GM19452 (cell line): ENCODE measurements at regions not wholly inside any gene's neighbourhood (a gene's known extent, or its start where the extent isn't known, plus 50 kb on each side); places are given as distances from the start of the nearest gene placed in this dataset.

Source experiments
- ATAC-seq: cut with Tn5 transposase; IDR thresholded peaks from one replicate; pipeline ENCODE4 v1.9.1; 2021; ENCODE audit not compliant: unreplicated experiment

GRCh38 chr9:118836891-118837290, 532.3 kb downstream of the BRINP1 start:
- no peak for ATAC-seq

DNA sequence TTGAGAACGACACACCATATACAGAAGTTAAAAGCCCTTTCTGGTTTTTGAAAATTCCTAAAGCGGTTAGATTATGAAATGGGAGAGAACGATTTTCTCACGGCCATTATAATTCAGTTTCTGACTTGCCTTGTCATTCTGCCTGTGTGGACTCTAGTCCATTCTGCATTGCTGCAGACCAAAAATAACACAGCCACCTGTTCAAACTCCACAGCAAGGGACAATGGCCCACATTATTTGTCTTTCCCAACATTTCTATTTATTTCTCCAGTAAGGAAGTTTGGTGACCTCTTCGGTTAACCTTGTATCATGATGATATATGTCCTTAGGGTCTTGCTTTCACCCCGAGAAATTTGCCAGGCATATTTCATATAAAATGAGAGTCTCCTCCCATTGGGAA, 497.7 kb downstream of the BRINP1 start:
- ATAC-seq = no peak

- ATAC-seq = no peak
These were observed 486.6 kb downstream of the BRINP1 start for GRCh38 chr9:118882684-118883083.

GRCh38 chr9:118883411-118883810, 485.8 kb downstream of the BRINP1 start:
- no peak for ATAC-seq

- no peak for ATAC-seq
These were observed 478.0 kb downstream of the BRINP1 start for GRCh38 chr9:118891213-118891612.

GRCh38 chr9:118896324-118897000, 472.8 kb downstream of the BRINP1 start:
- ATAC-seq = no peak

- ATAC-seq = no peak
These were observed 451.1 kb downstream of the BRINP1 start for GRCh38 chr9:118918180-118918579.

DNA sequence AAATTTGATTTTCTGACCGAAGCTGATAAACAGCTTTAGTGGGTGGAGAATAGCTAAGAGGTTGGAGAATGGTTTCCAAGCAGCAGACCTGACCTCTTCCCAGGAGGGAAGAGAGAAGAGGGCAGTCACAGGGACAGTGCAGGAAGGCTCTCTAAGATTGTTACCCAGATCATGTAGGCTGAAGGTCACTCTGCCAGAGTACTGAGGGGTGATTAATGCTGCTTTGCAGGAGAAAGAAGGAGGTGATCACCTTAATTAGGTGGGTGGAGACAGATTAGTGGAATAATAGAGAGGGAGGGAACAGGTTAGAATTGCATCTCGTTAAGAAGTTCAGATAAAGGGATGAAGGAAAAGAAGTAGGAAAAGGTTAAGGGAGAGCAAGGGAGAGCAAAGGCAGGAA, 440.5 kb downstream of the BRINP1 start:
- no peak for ATAC-seq

GRCh38 chr9:118929287-118929686, 439.9 kb downstream of the BRINP1 start:
- ATAC-seq = no peak

- ATAC-seq = no peak
These were observed 437.3 kb downstream of the BRINP1 start for GRCh38 chr9:118931941-118932340.

GRCh38 chr9:118938581-118938980, 430.7 kb downstream of the BRINP1 start:
- no peak for ATAC-seq

DNA sequence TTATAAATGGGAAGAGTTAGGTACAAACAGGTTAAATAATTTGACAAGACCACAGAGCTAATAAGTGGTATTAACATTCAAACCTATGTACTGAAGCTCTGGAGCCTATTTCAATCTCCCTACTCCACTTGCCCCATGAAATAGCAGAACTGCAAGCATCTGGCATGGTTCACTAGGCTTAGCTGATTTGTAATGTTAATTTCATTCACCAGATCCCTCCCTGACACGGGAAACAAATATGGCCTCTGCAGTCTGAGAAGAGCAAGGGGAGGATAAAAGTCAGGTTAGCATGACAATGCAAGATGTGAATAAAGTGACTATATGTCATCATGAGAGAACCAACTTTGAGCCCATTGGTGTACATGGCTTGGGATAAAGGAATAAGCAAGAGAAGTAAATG, 428.8 kb downstream of the BRINP1 start:
- ATAC-seq = no peak

- ATAC-seq = no peak
These were observed 422.6 kb downstream of the BRINP1 start for GRCh38 chr9:118946669-118947068.

GRCh38 chr9:118954857-118955256, 414.4 kb downstream of the BRINP1 start:
- ATAC-seq = no peak

- ATAC-seq = no peak
These were observed 411.6 kb downstream of the BRINP1 start for GRCh38 chr9:118957585-118957984.

DNA sequence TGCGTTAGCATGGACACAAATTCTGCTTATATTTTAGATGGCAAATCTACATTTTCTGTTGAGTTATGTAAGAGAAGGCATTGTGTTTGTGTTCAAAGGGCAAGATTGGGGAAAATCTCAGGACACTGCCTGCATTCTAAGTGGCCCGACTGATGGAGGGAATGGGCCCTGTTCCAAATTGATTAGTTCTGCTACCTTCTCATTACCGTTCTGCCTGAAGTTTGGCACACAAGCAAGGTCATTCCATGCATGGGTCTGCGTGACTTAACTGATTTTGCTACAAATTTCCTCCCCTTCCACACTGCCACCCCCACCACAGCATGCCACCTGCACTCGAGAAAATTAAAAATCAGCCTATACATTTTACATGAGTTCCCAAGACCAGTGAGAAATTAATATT, 409.9 kb downstream of the BRINP1 start:
- ATAC-seq = no peak

- ATAC-seq = no peak
These were observed 407.4 kb downstream of the BRINP1 start for GRCh38 chr9:118961857-118962256.

DNA sequence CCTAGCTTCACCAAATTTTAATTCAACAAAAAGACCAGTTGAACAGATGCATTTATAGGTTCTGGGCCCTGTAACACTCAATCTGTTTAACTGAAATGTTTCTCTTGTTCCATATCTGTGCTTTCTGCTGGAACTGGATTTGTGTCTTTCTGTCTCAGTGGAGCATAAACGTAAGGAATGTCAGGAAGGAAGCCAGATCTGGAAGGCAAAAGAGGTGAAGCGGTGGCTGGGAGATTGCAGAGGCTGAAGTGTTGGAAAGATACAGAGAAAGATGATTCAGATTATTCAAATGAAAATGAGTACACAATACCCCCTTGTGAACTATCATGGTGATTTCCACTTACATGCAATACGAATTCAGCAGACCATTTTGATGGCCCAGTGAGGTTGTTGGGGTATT, 406.8 kb downstream of the BRINP1 start:
- no peak for ATAC-seq

- ATAC-seq = no peak
These were observed 405.6 kb downstream of the BRINP1 start for GRCh38 chr9:118963674-118964073.

GRCh38 chr9:118967901-118968300, 401.3 kb downstream of the BRINP1 start:
- no peak for ATAC-seq

DNA sequence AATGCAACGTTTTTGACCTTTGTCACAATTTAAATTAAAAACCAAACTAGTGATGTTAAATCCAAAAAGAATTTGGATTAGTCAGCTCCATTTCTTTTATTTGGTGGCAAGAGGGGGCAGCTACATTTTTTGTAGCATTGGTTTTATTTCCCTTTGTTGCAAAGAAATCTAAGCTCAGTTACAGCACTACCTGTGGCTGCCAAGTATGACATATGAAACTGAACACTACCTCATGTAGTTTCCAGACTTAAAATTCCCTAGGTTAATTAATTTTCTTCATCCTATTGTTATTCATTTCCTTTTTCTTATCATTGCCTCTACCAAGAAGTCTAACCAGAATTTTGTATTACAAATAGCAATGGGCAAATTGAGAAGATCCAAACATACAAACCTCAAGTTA, 393.5 kb downstream of the BRINP1 start:
- no peak for ATAC-seq

- ATAC-seq = no peak
These were observed 393.1 kb downstream of the BRINP1 start for GRCh38 chr9:118976160-118976559.

- ATAC-seq = no peak
These were observed 384.6 kb downstream of the BRINP1 start for GRCh38 chr9:118984607-118985006.
